Loucy (cell line): ENCODE measurements at regions not wholly inside any gene's neighbourhood (a gene's known extent, or its start where the extent isn't known, plus 50 kb on each side); places are given as distances from the start of the nearest gene placed in this dataset.

ENCODE experiments used
- EZH2phosphoT487 ChIP-seq: fragments of 200-600 bp; IDR thresholded peaks from 2 replicates; pipeline ENCODE4 v1.6.1; 2018; ENCODE audit warnings: antibody characterized with exemption, mild to moderate bottlenecking, moderate library complexity, borderline replicate concordance
- TF ChIP-seq, protein P1 (sequence below): fragments of 200-600 bp; sonication (generic); conservative IDR thresholded peaks from 2 replicates; pipeline ENCODE4 v1.5.1; 2014; ENCODE audit warnings: mild to moderate bottlenecking, antibody characterized with exemption, low read length

DNA sequence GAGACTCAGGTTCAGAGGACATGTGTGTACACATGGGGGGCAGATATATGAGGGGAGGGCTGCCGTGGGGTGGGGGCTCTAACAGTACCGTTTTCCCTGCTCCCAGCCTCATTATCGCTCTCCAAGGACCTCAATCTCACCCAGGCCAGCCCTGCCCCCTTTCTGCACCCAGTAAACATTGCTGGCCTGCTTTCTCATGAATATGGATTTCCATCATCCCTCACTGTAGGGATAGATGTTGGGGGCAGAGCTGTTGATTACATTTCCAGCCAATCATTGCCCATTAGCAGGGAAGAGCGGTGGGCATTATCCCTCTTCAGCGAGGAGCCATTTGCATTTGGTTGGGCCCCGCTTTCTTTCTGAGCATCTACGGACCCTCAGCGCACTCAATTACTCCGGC lies 273.8 kb downstream of the RPS6KC1 start:
- TF ChIP-seq, protein P1, sequence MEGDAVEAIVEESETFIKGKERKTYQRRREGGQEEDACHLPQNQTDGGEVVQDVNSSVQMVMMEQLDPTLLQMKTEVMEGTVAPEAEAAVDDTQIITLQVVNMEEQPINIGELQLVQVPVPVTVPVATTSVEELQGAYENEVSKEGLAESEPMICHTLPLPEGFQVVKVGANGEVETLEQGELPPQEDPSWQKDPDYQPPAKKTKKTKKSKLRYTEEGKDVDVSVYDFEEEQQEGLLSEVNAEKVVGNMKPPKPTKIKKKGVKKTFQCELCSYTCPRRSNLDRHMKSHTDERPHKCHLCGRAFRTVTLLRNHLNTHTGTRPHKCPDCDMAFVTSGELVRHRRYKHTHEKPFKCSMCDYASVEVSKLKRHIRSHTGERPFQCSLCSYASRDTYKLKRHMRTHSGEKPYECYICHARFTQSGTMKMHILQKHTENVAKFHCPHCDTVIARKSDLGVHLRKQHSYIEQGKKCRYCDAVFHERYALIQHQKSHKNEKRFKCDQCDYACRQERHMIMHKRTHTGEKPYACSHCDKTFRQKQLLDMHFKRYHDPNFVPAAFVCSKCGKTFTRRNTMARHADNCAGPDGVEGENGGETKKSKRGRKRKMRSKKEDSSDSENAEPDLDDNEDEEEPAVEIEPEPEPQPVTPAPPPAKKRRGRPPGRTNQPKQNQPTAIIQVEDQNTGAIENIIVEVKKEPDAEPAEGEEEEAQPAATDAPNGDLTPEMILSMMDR, result no peak
- no peak for TF ChIP-seq EZH2phosphoT487
